GM12874 (cell line): ENCODE measurements at regions not wholly inside any gene's neighbourhood (a gene's known extent, or its start where the extent isn't known, plus 50 kb on each side); places are given as distances from the start of the nearest gene placed in this dataset.

ENCODE experiments used
- TF ChIP-seq, protein P1 (sequence below): IDR thresholded peaks from 2 replicates; pipeline ENCODE4 v1.5.1; 2011; ENCODE audit warnings: low read depth, mild to moderate bottlenecking, control low read depth, low read length, moderate library complexity; ENCODE audit not compliant: insufficient read depth

DNA sequence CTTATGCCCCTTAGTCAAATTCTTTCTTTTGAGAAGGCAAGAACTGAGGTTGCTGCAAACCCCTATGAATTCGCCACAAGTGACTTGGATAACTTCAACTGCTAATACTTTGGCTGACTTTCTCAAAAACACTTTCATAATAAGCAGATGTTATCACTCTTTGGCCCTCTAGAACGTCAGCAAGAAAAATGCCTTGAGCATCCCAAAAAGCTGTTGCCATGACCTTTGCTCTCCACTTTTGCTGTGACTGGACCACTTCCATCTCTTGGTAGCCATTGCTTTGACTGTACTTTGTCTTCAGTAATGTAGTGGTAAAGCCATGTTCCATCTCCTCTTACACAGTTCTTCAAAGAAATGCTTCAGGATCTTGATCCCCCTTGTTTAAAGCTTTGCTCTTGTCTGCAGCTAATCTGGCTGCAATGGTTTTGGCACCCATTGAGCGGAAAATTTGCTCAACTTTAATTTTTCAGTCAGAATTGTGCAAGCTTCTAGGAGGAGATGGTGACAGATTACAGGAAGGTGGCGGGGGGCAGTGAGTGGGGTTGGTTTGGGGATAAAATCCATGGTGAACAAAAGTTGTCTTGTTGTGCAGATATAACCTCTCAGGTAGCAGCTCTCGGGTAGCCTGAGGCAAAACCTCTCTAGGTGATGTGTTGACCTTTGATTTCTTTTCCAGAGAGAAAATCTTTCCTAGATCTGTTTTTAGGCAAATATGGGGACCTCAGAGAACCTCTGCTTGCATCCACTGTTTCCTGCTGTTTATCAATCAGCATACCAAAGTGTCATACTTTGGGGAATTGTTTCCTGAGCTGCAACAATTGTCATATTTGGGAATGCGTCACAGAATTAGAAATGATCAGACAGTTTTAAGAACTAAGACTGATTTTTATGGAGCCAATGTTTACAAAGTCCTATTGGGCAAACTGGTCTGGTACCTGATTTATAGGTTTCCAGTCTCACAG, 83.6 kb downstream of the CCR1 start:
- TF ChIP-seq, protein P1, sequence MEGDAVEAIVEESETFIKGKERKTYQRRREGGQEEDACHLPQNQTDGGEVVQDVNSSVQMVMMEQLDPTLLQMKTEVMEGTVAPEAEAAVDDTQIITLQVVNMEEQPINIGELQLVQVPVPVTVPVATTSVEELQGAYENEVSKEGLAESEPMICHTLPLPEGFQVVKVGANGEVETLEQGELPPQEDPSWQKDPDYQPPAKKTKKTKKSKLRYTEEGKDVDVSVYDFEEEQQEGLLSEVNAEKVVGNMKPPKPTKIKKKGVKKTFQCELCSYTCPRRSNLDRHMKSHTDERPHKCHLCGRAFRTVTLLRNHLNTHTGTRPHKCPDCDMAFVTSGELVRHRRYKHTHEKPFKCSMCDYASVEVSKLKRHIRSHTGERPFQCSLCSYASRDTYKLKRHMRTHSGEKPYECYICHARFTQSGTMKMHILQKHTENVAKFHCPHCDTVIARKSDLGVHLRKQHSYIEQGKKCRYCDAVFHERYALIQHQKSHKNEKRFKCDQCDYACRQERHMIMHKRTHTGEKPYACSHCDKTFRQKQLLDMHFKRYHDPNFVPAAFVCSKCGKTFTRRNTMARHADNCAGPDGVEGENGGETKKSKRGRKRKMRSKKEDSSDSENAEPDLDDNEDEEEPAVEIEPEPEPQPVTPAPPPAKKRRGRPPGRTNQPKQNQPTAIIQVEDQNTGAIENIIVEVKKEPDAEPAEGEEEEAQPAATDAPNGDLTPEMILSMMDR: no peak

DNA sequence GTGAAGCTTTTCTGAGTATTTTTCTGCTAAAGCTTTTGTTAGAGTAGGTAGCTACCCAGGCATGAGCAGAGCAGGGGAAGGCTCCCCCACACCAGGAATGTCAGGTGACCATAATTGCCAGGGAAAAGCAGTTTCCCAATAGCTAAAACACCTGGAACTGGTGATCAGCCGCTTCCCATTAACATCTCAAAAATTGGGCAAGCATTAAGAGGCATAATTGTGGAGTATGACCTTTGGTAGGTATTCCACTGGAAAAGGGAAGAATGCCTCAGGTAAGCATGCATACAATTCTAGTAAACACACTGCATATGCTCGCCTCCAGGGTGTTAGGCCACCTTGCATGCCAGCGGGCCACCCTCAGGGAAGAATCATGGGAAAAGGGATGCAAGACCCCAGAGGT, 84.5 kb downstream of the CCR1 start:
- TF ChIP-seq, protein P1: no peak

DNA sequence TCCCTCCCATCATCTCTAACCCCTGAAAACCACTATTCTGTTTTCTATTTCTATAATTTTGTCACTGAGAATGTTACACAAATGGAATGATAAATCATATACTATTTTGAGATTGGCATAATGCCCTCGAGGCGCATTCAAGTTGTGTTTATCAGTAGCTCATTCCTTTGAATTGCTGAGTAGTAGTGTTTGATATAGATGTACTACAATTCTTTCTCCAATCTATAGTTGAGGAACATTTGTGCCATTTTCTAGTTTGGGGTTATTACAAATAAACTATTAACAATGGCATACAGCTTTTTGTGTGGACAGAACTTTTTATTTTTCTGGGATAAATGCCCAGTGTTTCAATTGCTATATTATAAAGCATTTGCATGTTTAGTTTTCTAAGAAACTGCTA, 86.0 kb downstream of the CCR1 start:
- TF ChIP-seq, protein P1: no peak

DNA sequence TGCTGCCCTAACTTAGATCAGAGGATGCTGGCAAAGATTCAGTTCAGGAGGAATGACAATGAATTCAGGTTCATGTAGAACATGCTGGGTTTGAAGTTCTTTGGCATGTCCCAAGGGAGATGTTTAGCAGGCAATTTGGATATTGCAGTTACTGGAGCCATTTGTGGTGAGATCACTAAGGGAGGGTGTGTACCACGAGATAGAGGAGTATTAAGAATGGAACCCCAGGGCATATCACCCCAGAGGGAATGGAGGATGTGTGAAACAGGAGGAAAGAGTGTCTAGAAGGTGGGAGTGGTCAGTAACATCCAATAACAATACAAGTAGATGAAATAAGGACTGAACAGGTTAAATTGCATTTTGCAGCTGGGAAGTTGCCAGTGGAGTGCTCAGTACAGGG, 87.1 kb downstream of the CCR1 start:
- TF ChIP-seq, protein P1: no peak

DNA sequence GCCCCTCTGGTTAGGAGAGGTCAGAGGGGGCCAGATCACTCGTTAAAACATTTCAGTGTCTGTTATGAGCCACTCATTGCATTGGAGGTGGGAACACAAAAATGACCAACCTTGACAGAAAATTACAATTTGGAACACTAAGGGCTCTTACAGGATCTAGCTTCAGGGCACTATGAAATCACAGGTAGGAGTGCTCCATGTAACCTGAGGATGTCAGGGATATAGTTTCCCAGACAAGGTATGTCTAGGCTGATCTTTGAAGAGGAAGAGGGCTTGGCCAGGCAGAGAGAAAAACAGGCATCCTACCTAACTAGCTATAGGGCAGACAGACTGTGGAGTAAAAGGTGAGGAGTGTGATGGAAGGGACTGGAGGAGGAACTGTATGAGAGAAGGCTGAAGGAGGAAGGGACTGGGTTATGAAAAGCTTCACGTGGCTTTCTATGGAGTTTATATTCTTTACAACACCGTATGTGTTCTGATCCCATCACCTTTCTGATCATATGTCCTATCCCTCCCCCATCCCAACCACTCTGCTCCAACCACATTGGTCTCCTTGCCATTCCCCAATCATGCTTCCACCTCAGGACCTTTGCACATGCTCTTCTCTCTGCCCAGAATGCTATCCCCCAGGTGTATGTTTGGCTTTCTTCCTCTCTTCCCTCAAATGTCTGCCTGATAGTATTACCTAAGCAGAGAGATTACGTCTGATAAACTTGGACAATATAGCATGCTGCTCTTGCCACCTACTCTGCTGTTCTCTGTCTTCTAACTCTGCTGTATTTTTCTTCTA, 88.2 kb downstream of the CCR1 start:
- TF ChIP-seq, protein P1: no peak

DNA sequence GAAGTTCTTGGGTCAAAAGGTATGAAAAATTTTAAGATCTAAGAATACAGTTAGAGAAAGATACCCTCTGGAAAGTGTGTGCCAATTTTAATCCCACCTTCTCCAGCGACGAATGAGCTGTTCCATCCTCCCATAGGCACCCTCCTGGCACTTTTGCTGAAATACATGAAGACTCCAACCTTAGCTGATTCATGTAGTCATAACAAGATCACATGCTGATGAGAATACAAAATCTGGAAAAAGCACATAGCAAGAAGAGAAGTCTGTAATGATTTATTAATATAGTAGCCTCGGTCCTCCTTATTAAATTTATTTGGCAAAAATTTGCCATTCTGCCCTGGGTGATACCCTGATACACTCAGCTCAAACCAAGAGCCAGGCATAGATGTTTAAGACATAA, 88.9 kb downstream of the CCR1 start:
- TF ChIP-seq, protein P1: no peak

DNA sequence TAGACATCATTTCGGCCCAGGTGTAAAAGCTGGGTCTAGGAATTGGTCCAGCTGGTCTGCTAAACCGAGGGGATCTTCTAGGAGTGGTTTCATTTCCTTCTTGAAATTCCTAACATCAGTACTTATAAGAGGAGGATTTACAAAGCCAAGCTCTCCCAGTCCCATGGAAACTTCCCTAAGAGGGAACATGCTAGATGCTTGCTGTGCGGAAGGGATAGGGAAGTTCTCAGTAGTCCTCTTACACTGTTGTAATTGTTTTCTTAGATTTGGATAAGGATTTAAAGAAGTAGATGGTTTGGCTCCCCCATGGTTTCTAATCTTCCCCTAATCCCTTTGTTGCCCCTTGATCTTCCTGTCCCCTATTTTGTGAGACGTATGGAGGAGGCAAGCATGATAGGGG, 89.7 kb upstream of the XCR1 start:
- TF ChIP-seq, protein P1: no peak
